ENCODE measurements at regions not wholly inside any gene's neighbourhood (a gene's known extent, or its start where the extent isn't known, plus 50 kb on each side); places are given as distances from the start of the nearest gene placed in this dataset.

DNA sequence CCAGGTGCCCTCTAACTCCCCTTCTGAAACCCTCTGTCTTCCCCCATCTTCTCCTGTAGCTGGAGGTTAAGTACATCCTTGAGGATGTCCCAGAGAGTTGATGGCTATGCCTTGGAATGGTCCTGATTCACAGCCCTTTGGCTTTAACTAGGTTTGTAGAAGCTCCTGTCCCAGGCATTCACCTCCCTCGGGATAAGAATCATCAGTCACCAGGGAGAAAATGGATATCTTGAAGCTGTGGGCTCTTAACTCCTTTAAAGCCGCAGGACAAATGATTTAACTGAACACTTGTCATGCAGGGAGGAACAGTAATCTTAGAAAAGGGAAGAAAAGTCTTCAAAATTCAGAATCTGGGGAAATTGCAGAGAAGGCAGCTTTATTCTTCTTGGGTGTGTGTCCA lies 139.9 kb downstream of the PSAT1 start:
- WGBS, 2 donors: 67 to 84% methylated on average over 2 of the region's 2 CpGs
- H3K27ac ChIP-seq: no peak overlapping the region
- TF ChIP-seq POLR2AphosphoS5 (IDR thresholded peaks at IDR 0.05): no peak
- no peak for TF ChIP-seq EP300 (IDR thresholded peaks at IDR 0.05)
- TF ChIP-seq POLR2A (IDR thresholded peaks at IDR 0.05): no peak
- TF ChIP-seq, protein P1, sequence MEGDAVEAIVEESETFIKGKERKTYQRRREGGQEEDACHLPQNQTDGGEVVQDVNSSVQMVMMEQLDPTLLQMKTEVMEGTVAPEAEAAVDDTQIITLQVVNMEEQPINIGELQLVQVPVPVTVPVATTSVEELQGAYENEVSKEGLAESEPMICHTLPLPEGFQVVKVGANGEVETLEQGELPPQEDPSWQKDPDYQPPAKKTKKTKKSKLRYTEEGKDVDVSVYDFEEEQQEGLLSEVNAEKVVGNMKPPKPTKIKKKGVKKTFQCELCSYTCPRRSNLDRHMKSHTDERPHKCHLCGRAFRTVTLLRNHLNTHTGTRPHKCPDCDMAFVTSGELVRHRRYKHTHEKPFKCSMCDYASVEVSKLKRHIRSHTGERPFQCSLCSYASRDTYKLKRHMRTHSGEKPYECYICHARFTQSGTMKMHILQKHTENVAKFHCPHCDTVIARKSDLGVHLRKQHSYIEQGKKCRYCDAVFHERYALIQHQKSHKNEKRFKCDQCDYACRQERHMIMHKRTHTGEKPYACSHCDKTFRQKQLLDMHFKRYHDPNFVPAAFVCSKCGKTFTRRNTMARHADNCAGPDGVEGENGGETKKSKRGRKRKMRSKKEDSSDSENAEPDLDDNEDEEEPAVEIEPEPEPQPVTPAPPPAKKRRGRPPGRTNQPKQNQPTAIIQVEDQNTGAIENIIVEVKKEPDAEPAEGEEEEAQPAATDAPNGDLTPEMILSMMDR (IDR thresholded peaks at IDR 0.05): no peak
- H3K4me1 ChIP-seq: peaks cover 0 to 11% (median 5%) of the 10 kb centered on the region in 4 donors
- no peaks in the 10 kb centered on the region for H3K27me3 ChIP-seq
- intact Hi-C loops (cut with DNase I): no loop called here
- no peak for DNase-seq
- H3K36me3 ChIP-seq: no peaks in the 10 kb centered on the region
- no peak overlapping the region for H3K4me3 ChIP-seq
- no peaks in the 10 kb centered on the region for H3K9me3 ChIP-seq

DNA sequence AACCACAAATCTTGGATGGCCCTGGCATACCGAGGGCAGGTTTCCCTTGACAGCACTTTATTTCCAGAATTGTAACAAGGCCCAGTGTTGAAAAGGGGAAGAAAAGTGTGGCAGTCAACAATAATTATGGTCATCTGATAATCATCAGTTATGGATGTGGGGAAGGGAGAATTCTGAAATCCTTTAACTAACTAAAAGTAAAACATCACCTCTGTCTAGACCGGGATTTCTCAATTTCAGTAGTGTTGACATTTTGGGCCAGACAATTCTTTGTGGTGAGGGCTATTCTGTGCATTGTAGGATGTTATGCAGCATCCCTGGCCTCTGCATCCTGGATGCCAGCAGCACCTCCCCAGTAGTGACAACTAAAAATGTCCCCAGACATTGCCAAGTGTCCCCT lies 140.4 kb downstream of the PSAT1 start:
- H3K4me1 ChIP-seq: peaks cover 0 to 11% (median 5%) of the 10 kb centered on the region in 4 donors
- no peaks in the 10 kb centered on the region for H3K9me3 ChIP-seq
- H3K27ac ChIP-seq: no peak overlapping the region
- H3K4me3 ChIP-seq: no peak overlapping the region
- no peak for DNase-seq
- TF ChIP-seq POLR2AphosphoS5 (IDR thresholded peaks at IDR 0.05): no peak
- TF ChIP-seq EP300 (IDR thresholded peaks at IDR 0.05): no peak
- intact Hi-C loops (cut with DNase I): no loop called here
- 64 to 76% methylated on average over 2 of the region's 2 CpGs for WGBS, 2 donors
- H3K27me3 ChIP-seq: no peaks in the 10 kb centered on the region
- H3K36me3 ChIP-seq: no peaks in the 10 kb centered on the region

DNA sequence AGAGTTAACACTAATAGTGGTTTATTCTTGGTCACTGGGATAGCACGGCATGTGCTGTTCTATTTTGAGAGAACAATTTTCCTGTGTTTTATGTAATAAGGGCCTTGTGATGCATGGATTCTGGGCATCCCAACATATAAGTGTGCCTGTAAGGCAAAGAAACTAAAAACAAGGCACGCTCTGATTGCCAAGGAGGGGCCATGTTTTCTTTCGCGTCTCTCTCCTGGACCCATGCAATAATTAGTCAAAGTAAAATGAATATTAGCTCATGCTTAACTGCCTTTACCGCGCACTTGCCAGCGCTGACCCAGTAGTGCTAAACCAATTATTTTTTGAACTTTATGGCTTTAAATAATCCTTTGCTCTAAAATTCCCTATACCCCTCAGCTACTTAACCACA lies 140.9 kb downstream of the PSAT1 start:
- Histone ChIP-seq H3K36me3 (no peaks in the 10 kb centered on the region), H3K27me3 (no peaks in the 10 kb centered on the region), H3K4me3 (no peak overlapping the region), H3K4me1 (peaks cover 0 to 11% (median 5%) of the 10 kb centered on the region in 4 donors), H3K27ac (no peak overlapping the region), H3K9me3 (no peaks in the 10 kb centered on the region)
- 87 to 92% methylated on average over 7 of the region's 7 CpGs for WGBS, 2 donors
- TF ChIP-seq POLR2AphosphoS5 (IDR thresholded peaks at IDR 0.05) (no peak), EP300 (IDR thresholded peaks at IDR 0.05) (no peak), POLR2A (IDR thresholded peaks at IDR 0.05) (no peak)
- TF ChIP-seq, protein P1 (IDR thresholded peaks at IDR 0.05): no peak
- intact Hi-C loops (cut with DNase I): no loop called here
- DNase-seq: no peak

DNA sequence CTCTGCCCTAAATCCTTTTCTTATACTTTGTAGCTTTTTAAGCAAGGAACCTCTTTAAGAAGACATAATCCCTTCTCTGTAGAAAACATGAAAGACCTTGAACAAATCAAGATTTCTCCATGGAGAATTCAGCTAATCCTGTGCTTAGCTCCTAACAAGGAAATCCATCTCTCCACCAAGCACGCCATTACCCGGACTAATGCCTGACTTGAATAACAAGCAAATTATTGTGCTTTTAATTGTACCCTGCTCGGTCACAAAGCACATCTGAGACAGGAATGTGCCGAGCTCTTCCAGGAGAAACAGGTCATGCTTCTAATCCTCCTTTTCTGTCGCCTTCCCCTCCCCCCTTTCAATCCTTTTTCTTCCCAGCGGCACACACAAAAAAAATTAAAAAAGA lies 141.3 kb downstream of the PSAT1 start:
- WGBS, 2 donors: 52 to 73% methylated on average over 6 of the region's 6 CpGs
- intact Hi-C loops (cut with DNase I): no loop called here
- H3K4me3 ChIP-seq: no peak overlapping the region
- no peak overlapping the region for H3K27ac ChIP-seq
- no peaks in the 10 kb centered on the region for H3K36me3 ChIP-seq
- DNase-seq: no peak
- no peaks in the 10 kb centered on the region for H3K9me3 ChIP-seq
- TF ChIP-seq POLR2A (IDR thresholded peaks at IDR 0.05) (no peak), POLR2AphosphoS5 (IDR thresholded peaks at IDR 0.05) (no peak), EP300 (IDR thresholded peaks at IDR 0.05) (no peak)
- TF ChIP-seq, protein P1 (IDR thresholded peaks at IDR 0.05): no peak
- no peaks in the 10 kb centered on the region for H3K27me3 ChIP-seq
- peaks cover 0 to 11% (median 5%) of the 10 kb centered on the region in 4 donors for H3K4me1 ChIP-seq

DNA sequence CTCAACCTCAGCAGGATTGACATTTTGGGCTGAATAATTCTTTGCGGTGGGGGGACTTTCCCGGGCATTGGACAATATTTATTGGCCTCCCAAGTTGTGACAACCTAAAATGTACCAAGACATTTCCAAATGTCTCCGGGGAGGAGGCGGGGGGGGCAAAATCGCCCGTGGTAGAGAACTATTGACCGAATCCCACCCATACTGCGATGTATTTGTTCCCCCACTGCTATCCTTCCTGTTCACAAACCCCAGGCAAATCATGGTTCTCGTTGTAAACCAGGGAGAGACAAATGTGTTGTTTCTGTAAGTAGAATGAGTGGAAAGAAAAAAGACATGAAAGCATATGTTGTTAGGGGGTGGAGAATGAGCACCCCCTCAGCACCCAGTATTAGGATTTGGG lies 141.9 kb downstream of the PSAT1 start:
- intact Hi-C loops (cut with DNase I): no loop called here
- Histone ChIP-seq H3K27ac (no peak overlapping the region), H3K4me3 (no peak overlapping the region), H3K27me3 (no peaks in the 10 kb centered on the region), H3K9me3 (no peaks in the 10 kb centered on the region), H3K4me1 (peaks cover 0 to 11% (median 5%) of the 10 kb centered on the region in 4 donors), H3K36me3 (no peaks in the 10 kb centered on the region)
- TF ChIP-seq POLR2A (IDR thresholded peaks at IDR 0.05) (no peak), EP300 (IDR thresholded peaks at IDR 0.05) (no peak), POLR2AphosphoS5 (IDR thresholded peaks at IDR 0.05) (no peak)
- TF ChIP-seq, protein P1 (IDR thresholded peaks at IDR 0.05): no peak
- no peak for DNase-seq
- 60 to 65% methylated on average over 9 of the region's 9 CpGs for WGBS, 2 donors
